GM12878 (cell line): ENCODE measurements at regions not wholly inside any gene's neighbourhood (a gene's known extent, or its start where the extent isn't known, plus 50 kb on each side); places are given as distances from the start of the nearest gene placed in this dataset.

Experiments used
- ATAC-seq: fragments of 200-7000 bp; cut with Tn5 transposase; 3 replicates; pipeline ENCODE4 v1.9.1; 2020; ENCODE audit warnings: mild to moderate bottlenecking, moderate library complexity
- BruUV-seq: library from RNA; stranded (reverse); fragments of 400-500 nt; replicated peaks from 2 replicates; lab custom pipeline; 2021; lab: Mats Ljungman, UMichigan
- CTCF ChIA-PET: fragments of 300-600 bp; sonication (Branson Sonifier 250); formaldehyde crosslinking; extraction: SDS; loops from one replicate; lab custom pipeline; 2021; ENCODE audit warnings: inconsistent platforms; lab: Yijun Ruan, JAX
- POLR2A ChIA-PET: fragments of 350-600 bp; formaldehyde crosslinking; extraction: SDS; loops from one replicate; lab custom pipeline; 2021; ENCODE audit warnings: inconsistent platforms; lab: Charles Lee
- RAD21 ChIA-PET: fragments of 300-600 bp; sonication (Branson Sonifier 250); formaldehyde crosslinking; loops from one replicate; lab custom pipeline; 2023; ENCODE audit warnings: antibody characterized with exemption; ENCODE audit not compliant: unreplicated experiment; lab: Charles Lee
- SMC1A ChIA-PET: fragments of 300-600 bp; sonication (Branson Sonifier 250); formaldehyde crosslinking; loops from one replicate; lab custom pipeline; 2023; ENCODE audit not compliant: unreplicated experiment, uncharacterized antibody; lab: Charles Lee
- DNase-seq: peaks from one replicate; pipeline ENCODE4 v3.0.0-alpha.2; 2011; ENCODE audit warnings: low read depth, low spot score
- FAIRE-seq: peaks from 3 replicates; lab custom pipeline; 2011; peaks lifted over from hg19 to GRCh38; lab: Jason Lieb, UNC
- H2AFZ ChIP-seq: 2 replicates; pipeline ENCODE4 v1.6.0; 2011; ENCODE audit warnings: low read depth, low read length, control low read depth; ENCODE audit not compliant: control insufficient read depth
- H3K27ac ChIP-seq: 2 replicates; pipeline ENCODE4 v1.5.1; 2011; ENCODE audit warnings: control low read depth; ENCODE audit not compliant: control insufficient read depth, insufficient read depth
- H3K27me3 ChIP-seq, 2 experiments: replicated peaks in 1 of 2; 2 replicates each; pipeline versions ENCODE4 v1.6.0 to v1.6.1; 2011; ENCODE audit warnings: low read length in 1 of 2; ENCODE audit not compliant: control insufficient read depth in 2 of 2, insufficient read depth in 2 of 2
- H3K36me3 ChIP-seq, 2 experiments: 2 replicates each; pipeline ENCODE4 v1.5.1; 2011; ENCODE audit warnings: low read length in 1 of 2; ENCODE audit not compliant: control insufficient read depth in 2 of 2, insufficient read depth in 2 of 2
- H3K4me1 ChIP-seq: 2 replicates; pipeline ENCODE4 v1.6.1; 2011; ENCODE audit warnings: mild to moderate bottlenecking, low read length, moderate library complexity, mixed read lengths; ENCODE audit not compliant: control insufficient read depth, insufficient read depth
- H3K4me2 ChIP-seq: 2 replicates; pipeline ENCODE4 v1.6.0; 2011; ENCODE audit warnings: control low read depth; ENCODE audit not compliant: control insufficient read depth, insufficient read depth
- H3K4me3 ChIP-seq: fragments of 200-600 bp; sonication (generic); 2 replicates; pipeline ENCODE4 v1.5.1; 2016
- H3K79me2 ChIP-seq: 2 replicates; pipeline ENCODE4 v1.6.0; 2011; ENCODE audit warnings: low read length; ENCODE audit not compliant: control insufficient read depth, insufficient read depth
- H3K9ac ChIP-seq: 2 replicates; pipeline ENCODE4 v1.8.0; 2011; ENCODE audit warnings: low read length, control low read depth, mixed read lengths; ENCODE audit not compliant: control insufficient read depth, insufficient read depth
- H3K9me3 ChIP-seq: replicated peaks from 3 replicates; pipeline ENCODE4 v1.5.1; 2011; ENCODE audit warnings: mild to moderate bottlenecking, low read length; ENCODE audit not compliant: control insufficient read depth, insufficient read depth
- H4K20me1 ChIP-seq: 2 replicates; pipeline ENCODE4 v1.6.0; 2011; ENCODE audit not compliant: control insufficient read depth, insufficient read depth
- CBFB ChIP-seq: IDR thresholded peaks from 2 replicates; pipeline ENCODE4 v1.6.1; 2016; ENCODE audit warnings: antibody characterized with exemption, low read depth
- E4F1 ChIP-seq: fragments of 450-650 bp; IDR thresholded peaks from 2 replicates; pipeline ENCODE4 v1.6.1; 2018; ENCODE audit warnings: borderline replicate concordance, mild to moderate bottlenecking; ENCODE audit not compliant: partially characterized antibody
- ETV6 ChIP-seq, 2 experiments: fragments of 450-650 bp in 1 of 2; IDR thresholded peaks in 1 of 2; conservative IDR thresholded peaks in 1 of 2; 2 replicates each; pipeline ENCODE4 v1.6.1; 2014; ENCODE audit warnings: antibody characterized with exemption in 1 of 2, borderline replicate concordance in 1 of 2, low read depth in 1 of 2, mild to moderate bottlenecking in 1 of 2, moderate library complexity in 1 of 2
- FOXM1 ChIP-seq: IDR thresholded peaks from 2 replicates; pipeline ENCODE4 v1.6.1; 2012; ENCODE audit warnings: low read depth, mild to moderate bottlenecking, inconsistent platforms, low read length, moderate library complexity
- MLLT1 ChIP-seq: fragments of 450-650 bp; IDR thresholded peaks from 2 replicates; pipeline ENCODE4 v1.6.1; 2016; ENCODE audit warnings: mild to moderate bottlenecking
- MYC ChIP-seq: IDR thresholded peaks from 2 replicates; pipeline ENCODE4 v1.6.1; 2011; ENCODE audit warnings: mild to moderate bottlenecking, low read length, moderate library complexity, inconsistent platforms; ENCODE audit not compliant: insufficient read depth, insufficient replicate concordance, insufficient read length, severe bottlenecking
- NFYA ChIP-seq: IDR thresholded peaks from 2 replicates; pipeline ENCODE4 v1.6.1; 2011; ENCODE audit warnings: low read depth, mild to moderate bottlenecking, low read length, improper control_type of control experiment, borderline replicate concordance
- PBX3 ChIP-seq: IDR thresholded peaks from 2 replicates; pipeline ENCODE4 v1.6.1; 2011; ENCODE audit warnings: mild to moderate bottlenecking, low read depth, low read length, moderate library complexity; ENCODE audit not compliant: insufficient replicate concordance
- PRDM15 ChIP-seq: fragments of 450-650 bp; formaldehyde crosslinking; IDR thresholded peaks from 2 replicates; pipeline ENCODE4 v1.4.0; 2020; ENCODE audit warnings: mild to moderate bottlenecking, moderate library complexity
- RBBP5 ChIP-seq: fragments of 200-600 bp; sonication (generic); conservative IDR thresholded peaks from 2 replicates; pipeline ENCODE4 v1.6.1; 2016
- SREBF1 ChIP-seq: IDR thresholded peaks from 2 replicates; pipeline ENCODE4 v1.6.1; 2012; ENCODE audit warnings: mild to moderate bottlenecking, low read length
- SREBF2 ChIP-seq: IDR thresholded peaks from 2 replicates; pipeline ENCODE4 v1.6.1; 2012; ENCODE audit warnings: mild to moderate bottlenecking, low read length
- ZNF217 ChIP-seq: fragments of 450-650 bp; IDR thresholded peaks from 2 replicates; pipeline ENCODE4 v1.6.1; 2017; ENCODE audit warnings: antibody characterized with exemption, mild to moderate bottlenecking
- WGBS: methylation state at CpG from one replicate; pipeline ENCODE4 v1.1.6; 2016; ENCODE audit warnings: low lambda C conversion rate; ENCODE audit not compliant: insufficient replicate concordance, insufficient coverage; ENCODE audit errors: missing lambda C conversion rate; 5-methylcytosine and 5-hydroxymethylcytosine counted together
- in situ Hi-C: fragments of 300-500 bp; cut with MboI; formaldehyde crosslinking; loops from 9 replicates; pipeline ENCODE4 v1.14.3; 2018; ENCODE audit warnings: mixed read lengths
- intact Hi-C: fragments of 100-400 bp; cut with micrococcal nuclease; formaldehyde crosslinking; loops from one replicate; pipeline ENCODE4 v1.14.2; 2022; ENCODE audit not compliant: unreplicated experiment

GRCh38 chr5:58048185-58048925 is 411.5 kb downstream of the PLK2 start:
- H3K9ac ChIP-seq = no peak overlapping the region
- no peaks in the 10 kb centered on the region for H3K36me3 ChIP-seq
- DNase-seq (no peak), ATAC-seq (no peak), FAIRE-seq (no peak)
- no peaks in the 10 kb centered on the region for H3K79me2 ChIP-seq
- H3K9me3 ChIP-seq = no peaks in the 10 kb centered on the region
- no peak overlapping the region for H2AFZ ChIP-seq
- no peak overlapping the region for H3K4me3 ChIP-seq
- H3K4me2 ChIP-seq = no peak overlapping the region
- BruUV-seq = no TSS peak
- WGBS = 25% methylated on average over 4 of the region's 4 CpGs
- ChIA-PET RAD21 (no interaction called here), POLR2A (no interaction called here), SMC1A (no interaction called here), CTCF (no interaction called here)
- no peaks in the 10 kb centered on the region for H3K27me3 ChIP-seq
- no peaks in the 10 kb centered on the region for H4K20me1 ChIP-seq
- in situ Hi-C loops = no loop called here
- H3K4me1 ChIP-seq = no peaks in the 10 kb centered on the region
- H3K27ac ChIP-seq = no peak overlapping the region
- intact Hi-C loops = no loop called here
- TF ChIP-seq RBBP5 (no peak), SREBF1 (no peak), CBFB (no peak), ZNF217 (no peak), PRDM15 (CRISPR knock-in tag) (no peak), PBX3 (no peak), FOXM1 (no peak), MLLT1 (no peak), NFYA (no peak), E4F1 (no peak), ETV6 (conservative IDR thresholded peaks at IDR 0.05 in 1 of 2, IDR thresholded peaks at IDR 0.05 in 1 of 2; ENCODE audit: borderline replicate concordance in 1 of 2, low read depth in 1 of 2) (no peak), MYC (no peak), SREBF2 (no peak)
